ENCODE measurements at regions not wholly inside any gene's neighbourhood (a gene's known extent, or its start where the extent isn't known, plus 50 kb on each side); places are given as distances from the start of the nearest gene placed in this dataset.
"Not testable (repeated sequence)": the region's sequence is repeated elsewhere in the genome, so short reads cannot be mapped to it uniquely, and the experiment has no call there.

- not testable (repeated sequence) for TF ChIP-seq CTCF, POLR2A, EP300 (IDR thresholded peaks at IDR 0.05)
Observed at GRCh38 chr2:147139732-147140131, 705.1 kb upstream of the ACVR2A start.
